IPS-NIHi11 (cell line): ENCODE measurements at regions not wholly inside any gene's neighbourhood (a gene's known extent, or its start where the extent isn't known, plus 50 kb on each side); places are given as distances from the start of the nearest gene placed in this dataset.

ENCODE experiments used
- DNase-seq: peaks from one replicate; pipeline ENCODE4 v3.0.0; 2012; ENCODE audit warnings: mixed read lengths, low spot score

DNA sequence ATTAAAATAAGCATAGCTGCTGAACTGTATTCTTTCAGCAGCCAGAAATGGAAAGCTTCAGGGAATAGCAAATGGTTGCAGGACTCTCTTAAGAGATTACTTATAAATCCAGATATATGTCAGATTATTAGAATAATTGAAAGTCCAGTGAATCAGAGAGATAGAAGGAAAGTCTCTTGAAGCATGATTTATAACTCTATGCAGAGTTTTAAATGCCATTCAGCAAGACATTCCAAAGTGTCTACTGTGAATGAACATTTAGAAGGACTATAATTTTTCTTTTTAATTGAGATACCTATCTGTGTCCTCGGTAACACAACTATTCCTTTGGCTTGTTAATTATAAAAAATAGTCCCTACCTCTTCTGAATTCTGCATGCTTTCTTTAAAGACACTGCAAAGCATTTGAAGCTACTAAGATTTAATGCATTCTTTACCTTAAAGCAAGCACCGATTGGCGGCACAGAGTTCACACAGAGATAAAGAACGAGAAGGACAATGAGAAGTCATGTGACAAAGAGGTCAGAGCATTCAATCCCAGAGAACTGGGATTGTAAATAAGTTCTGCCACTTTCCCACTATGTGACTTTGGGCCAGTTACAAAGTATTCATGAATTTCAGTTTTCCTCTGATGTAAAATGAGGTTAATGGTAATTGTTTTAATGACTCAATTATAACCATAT lies 371.0 kb upstream of the ATP2B1 start:
- DNase-seq: no peak

DNA sequence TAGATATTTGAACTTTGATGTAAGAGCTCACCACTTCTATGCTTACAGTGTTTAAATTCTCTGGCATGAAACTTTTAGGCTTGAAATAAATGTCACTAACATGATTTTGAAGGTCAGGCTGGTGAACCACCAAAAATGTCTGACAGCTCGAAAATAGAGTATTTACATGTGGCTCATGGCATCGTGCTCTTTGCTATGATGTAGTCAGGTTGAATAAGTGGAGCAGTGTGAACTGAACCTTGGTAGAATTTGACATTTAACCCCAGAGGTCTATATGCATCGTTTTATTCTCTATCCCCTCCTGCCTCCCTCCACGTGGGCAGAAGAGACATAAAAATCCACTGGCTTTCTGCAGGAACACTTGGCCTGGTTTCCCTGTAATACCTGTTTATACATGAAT lies 369.7 kb upstream of the ATP2B1 start:
- no peak for DNase-seq

- no peak for DNase-seq
Measured at GRCh38 chr12:90077756-90078155, 369.1 kb upstream of the ATP2B1 start.

- no peak for DNase-seq
Measured at GRCh38 chr12:90076851-90077319, 368.2 kb upstream of the ATP2B1 start.

DNA sequence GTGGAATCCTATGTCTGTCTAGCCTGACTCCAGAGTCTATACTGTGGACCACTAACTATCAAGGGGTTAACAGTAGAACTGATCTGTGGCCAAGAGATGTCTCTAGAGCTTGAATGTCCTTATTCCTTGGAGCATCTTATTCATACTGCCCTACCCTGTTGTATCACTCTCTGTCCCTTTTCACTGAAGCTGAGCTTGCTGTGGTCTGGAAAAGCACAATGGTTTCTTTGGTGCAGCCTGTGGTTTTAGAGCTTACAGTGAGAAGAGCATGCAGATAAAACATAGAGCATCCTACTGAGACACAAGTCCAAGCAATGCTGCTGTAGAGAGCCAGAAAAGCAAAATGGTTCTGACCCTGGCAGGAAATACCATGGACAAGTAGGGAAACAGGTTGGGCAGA lies 367.0 kb upstream of the ATP2B1 start:
- no peak for DNase-seq

DNA sequence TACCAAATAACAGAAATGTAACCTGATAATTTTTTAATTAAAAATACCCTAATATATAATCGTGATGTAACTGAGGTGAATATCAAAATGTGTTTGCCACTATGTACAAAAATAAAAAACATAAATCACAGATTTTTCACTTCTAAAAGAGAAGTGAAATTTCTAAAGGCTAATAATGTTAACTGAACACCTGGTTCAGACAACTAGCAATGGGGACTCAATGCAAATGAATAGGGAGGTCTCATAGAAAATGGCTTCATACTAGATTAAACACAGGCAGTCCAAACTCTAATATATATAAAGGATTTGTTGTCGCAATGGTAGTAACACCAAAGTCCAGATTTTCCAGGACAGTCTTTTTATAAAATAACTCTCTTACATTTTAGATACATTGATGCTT lies 365.4 kb upstream of the ATP2B1 start:
- DNase-seq: no peak

DNA sequence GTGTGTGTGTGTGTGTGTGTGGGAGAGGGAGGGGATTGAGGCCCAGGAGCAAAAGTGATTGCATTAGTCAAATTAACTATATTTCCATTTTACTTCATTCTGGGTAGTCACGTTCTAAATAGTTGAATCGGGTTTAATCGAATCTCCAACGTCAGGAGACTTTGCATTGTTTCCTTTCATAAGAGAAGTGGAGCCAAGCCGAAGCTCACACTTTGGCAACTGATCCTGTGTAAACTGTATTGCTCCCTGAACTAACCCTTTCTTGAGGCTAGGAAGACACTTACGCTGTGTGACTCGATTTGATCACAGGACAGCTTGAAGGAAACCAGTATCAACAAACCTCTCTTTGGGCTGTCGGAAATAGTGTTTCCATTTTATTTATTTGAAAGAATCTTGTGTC lies 363.4 kb upstream of the ATP2B1 start:
- DNase-seq: no peak

- no peak for DNase-seq
Measured at GRCh38 chr12:90069711-90070110, 361.1 kb upstream of the ATP2B1 start.

- no peak for DNase-seq
Measured at GRCh38 chr12:90067791-90068190, 359.2 kb upstream of the ATP2B1 start.

DNA sequence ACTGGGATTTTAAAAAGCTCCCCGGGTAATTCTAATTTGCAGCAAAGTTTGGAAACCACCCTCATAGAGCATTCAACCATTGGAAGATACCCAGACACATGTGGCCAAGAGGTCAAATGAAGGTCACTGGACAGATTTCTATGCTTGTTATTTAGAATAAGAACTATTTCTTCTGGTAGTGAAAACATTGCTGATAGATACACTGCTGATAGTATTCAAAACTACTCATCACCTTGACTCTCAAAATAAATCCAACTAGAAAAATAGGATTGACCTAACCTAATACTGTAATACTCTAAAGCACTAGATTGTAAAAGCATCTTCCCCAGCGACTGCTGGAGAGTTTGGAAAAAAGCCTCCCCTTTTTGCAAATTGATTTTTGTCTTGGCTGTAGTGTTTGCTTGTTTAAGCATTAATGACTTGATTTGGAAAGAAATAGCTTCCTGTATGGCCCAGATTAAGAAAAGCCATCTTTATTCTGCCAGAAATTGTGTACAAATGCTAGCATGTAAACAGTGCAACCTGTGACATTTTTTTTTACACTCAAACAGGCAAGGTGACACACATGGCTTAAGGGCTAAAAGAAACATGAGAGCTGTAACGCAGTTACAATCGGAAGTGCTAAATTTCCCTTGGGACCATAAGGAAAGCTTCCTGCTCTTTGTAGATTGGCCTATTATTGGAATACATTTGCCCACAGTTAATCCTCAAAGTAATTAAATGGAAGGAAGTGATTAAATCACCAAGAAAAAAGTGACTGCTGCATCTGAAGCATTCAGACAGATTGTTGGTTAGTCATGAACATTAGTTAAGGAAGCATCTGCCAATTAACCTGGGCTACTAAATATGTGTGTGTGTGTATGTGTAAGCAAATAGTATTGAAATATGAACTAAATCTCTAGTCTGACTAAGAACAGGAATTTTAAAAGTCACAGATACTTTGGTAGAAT lies 356.5 kb upstream of the ATP2B1 start:
- DNase-seq: no peak

- DNase-seq: peak; percentile 38
Measured at GRCh38 chr12:90062799-90063198, 354.2 kb upstream of the ATP2B1 start.

DNA sequence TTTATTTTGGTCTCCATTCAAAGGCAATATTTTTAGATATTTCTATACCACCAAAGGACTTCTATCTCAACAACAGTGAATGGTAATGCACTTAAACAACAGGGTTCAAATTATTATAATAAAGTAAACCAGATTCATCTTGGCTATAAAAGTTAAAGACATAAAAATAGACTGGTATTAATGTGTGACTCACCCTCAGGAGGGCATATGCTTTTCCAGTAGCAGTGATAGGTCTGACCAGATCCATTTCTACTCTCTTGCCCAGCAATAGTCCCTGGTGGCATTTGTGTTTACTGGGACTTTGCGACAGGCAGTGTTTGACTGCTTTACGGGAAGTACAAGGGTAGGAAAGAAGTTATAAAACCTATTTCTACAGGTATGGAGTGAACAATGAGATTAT lies 353.2 kb upstream of the ATP2B1 start:
- no peak for DNase-seq

- DNase-seq: no peak
Measured at GRCh38 chr12:90060031-90060430, 351.4 kb upstream of the ATP2B1 start.

- no peak for DNase-seq
Measured at GRCh38 chr12:90058704-90059103, 350.1 kb upstream of the ATP2B1 start.

DNA sequence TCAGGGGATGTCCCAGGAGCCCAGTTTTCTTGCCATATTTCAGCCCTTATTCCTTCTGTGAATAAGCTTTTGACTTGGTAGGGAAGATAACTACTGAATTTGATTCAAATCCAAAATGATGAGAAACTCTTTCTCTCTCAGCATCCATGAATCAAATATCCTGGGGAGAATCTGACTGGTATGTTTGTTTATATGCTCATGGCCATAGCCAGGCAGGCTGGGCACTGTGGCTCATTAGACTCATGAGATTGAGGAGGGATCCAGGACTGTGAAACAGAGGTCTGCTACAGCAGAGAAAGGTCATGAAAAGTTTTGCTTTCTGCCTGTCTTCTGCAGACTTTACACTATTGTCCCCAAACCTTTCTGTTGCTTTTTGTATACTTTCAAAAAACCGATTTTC lies 346.4 kb upstream of the ATP2B1 start:
- DNase-seq: no peak

DNA sequence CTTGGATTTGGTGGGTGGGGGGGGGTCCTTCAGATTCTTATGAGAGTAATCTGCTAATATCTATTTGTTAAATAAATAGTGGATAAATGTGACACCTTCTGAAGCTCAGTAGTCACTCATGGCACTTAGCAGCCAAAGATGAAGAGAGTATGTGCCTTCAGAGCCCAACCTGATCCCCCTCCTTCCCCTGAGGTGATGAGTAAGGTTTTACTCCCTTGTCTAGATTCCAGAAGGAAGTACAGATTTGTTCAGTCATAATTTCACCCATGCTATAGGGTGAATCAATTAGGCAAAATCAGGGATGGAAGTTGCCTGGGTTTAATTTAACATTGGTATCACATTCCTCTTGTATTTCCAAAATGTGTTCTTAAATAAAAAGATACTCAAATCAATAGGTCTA lies 340.3 kb upstream of the ATP2B1 start:
- no peak for DNase-seq

GRCh38 chr12:90045559-90045958 lies 336.9 kb upstream of the ATP2B1 start:
- no peak for DNase-seq

- no peak for DNase-seq
Measured at GRCh38 chr12:90044069-90044468, 335.4 kb upstream of the ATP2B1 start.

DNA sequence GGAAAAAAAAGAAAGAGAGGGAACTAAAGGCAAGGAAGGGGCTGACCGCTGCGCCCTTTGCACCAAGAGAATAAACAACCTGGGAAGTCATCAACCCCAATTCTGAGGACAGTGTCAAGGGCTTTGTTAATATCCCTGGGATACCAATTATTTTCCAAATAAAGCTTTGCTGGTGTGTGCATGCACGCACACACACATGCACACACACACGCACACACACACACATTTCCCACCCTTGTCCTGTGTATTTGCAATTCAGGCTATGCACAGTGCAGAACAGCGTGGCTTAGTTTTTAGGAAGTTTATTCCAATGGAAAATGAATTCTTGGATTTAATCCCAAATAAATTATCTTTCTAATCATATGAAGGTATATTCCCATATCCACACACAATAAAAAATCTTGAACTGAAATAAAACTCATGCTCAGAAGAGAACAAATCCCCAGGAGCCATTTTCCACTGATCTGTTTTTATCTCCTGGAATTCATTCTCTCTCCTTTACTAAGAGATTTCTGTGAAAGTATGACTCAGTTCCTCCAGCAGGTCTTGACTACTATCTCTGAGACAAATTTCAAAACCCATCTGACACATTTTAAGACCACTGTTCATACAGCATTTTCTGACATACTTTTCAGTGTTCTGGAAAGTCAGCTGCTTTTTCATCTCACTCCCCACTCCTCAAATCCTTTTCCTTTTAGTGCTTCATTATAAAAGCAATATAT lies 334.4 kb upstream of the ATP2B1 start:
- DNase-seq: no peak

DNA sequence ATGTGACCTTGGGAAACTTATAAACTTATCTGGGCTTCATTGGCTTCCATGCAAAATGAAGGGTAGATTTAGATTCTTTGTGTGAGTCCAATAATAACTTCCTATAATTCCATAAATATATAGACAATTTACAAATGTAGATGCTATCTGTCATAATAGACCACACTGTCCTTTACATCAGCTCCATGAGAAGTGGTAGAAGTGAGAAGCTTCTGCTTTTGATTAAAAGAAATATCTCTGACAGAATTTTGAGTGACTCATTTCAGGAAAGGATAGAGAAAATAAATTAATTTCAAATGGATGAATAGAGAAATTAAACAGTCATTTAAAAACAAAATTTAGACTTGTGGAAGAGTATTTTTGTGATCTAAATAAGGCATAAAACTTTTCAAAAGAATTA lies 329.7 kb upstream of the ATP2B1 start:
- DNase-seq: no peak

DNA sequence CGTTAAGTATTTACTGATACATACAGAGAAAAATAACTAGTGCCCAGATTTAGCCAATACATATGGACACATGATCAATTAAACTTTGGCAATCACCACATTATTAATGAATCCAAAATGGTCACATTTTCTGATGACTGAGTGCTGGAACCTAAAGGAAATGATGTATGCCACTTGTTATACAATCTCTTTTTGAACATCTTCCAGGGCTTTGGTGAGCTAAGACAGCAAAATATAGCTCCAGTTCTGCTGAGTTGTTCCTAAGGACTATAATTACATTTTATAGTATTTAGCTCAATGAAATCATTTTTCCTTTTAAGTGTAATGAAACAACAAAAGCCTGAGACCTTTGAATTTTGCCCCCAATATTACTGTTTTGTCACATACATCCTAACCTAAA lies 329.1 kb upstream of the ATP2B1 start:
- DNase-seq: no peak

GRCh38 chr12:90036637-90037036 lies 328.0 kb upstream of the ATP2B1 start:
- no peak for DNase-seq

DNA sequence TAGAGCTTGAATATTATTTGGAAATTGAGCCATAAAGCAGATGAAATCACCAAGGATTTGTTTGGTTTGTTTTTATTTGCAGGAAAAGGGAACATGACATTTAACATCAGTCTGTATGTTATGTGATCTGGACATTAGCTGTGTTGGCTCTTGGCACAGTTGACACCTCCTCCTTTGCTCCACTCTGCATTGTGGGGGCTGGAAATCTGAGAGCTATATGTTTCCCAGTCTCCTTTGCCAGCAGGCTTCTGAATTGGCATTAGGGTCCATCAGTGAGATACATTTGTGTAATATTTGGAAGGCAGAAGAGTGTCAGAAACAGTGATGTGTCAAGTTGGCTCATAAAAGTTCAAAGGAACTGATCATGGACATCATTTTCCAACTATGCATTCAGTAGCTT lies 322.1 kb upstream of the ATP2B1 start:
- no peak for DNase-seq
